CD4-positive, alpha-beta memory T cell (primary cell): ENCODE measurements at regions not wholly inside any gene's neighbourhood (a gene's known extent, or its start where the extent isn't known, plus 50 kb on each side); places are given as distances from the start of the nearest gene placed in this dataset.

Source experiments
- CTCF ChIA-PET: fragments of 350-600 bp; sonication (Branson Sonifier 250); formaldehyde crosslinking; loops from one replicate; lab custom pipeline; 2021; ENCODE audit warnings: inconsistent platforms; ENCODE audit not compliant: partially characterized antibody; lab: Charles Lee
- POLR2A ChIA-PET: fragments of 350-600 bp; sonication (Branson Sonifier 250); formaldehyde crosslinking; loops from one replicate; lab custom pipeline; 2021; ENCODE audit not compliant: partially characterized antibody; lab: Charles Lee
- DNase-seq, 5 donors: peaks; one replicate each; pipeline versions ENCODE4 v3.0.0 to v3.0.0-alpha.2; 2020 to 2022; ENCODE audit warnings: mixed read lengths in 1 of 5
- H3K27ac ChIP-seq: one replicate; pipeline ENCODE4 v1.7.0; 2013; ENCODE audit warnings: low read depth, low read length
- H3K27me3 ChIP-seq: 2 replicates; pipeline ENCODE4 v1.7.0; 2013; ENCODE audit warnings: mild to moderate bottlenecking, low read length, moderate library complexity; ENCODE audit not compliant: insufficient read depth
- H3K36me3 ChIP-seq: 2 replicates; pipeline ENCODE4 v1.7.0; 2013; ENCODE audit warnings: mild to moderate bottlenecking, low read length, moderate library complexity; ENCODE audit not compliant: insufficient read depth
- H3K4me1 ChIP-seq: 2 replicates; pipeline ENCODE4 v1.7.0; 2013; ENCODE audit warnings: mild to moderate bottlenecking, low read length, moderate library complexity; ENCODE audit not compliant: insufficient read depth
- H3K4me3 ChIP-seq, 2 donors: one replicate each; pipeline ENCODE4 v1.7.0; 2013; ENCODE audit warnings: low read length in 2 of 2, mild to moderate bottlenecking in 1 of 2
- H3K9me3 ChIP-seq, 2 donors: one replicate each; pipeline ENCODE4 v1.7.0; 2013; ENCODE audit warnings: low read length in 2 of 2, control low read depth in 1 of 2; ENCODE audit not compliant: control insufficient read depth in 1 of 2
- H3K27ac Mint-ChIP-seq, 7 donors: one replicate each; pipeline ENCODE4 v1.8.0; 2020 to 2021; ENCODE audit warnings: mixed read lengths in 7 of 7, mild to moderate bottlenecking in 6 of 7, inconsistent platforms in 3 of 7, moderate library complexity in 3 of 7
- H3K27me3 Mint-ChIP-seq, 2 donors: one replicate each; pipeline ENCODE4 v1.8.0; 2020 to 2021; ENCODE audit warnings: mixed read lengths in 2 of 2
- H3K36me3 Mint-ChIP-seq, 2 donors: one replicate each; pipeline ENCODE4 v1.8.0; 2020 to 2021; ENCODE audit warnings: mixed read lengths in 2 of 2, inconsistent platforms in 1 of 2, mild to moderate bottlenecking in 1 of 2
- H3K4me1 Mint-ChIP-seq, 4 donors: one replicate each; pipeline ENCODE4 v1.8.0; 2020 to 2021; ENCODE audit warnings: mixed read lengths in 4 of 4, mild to moderate bottlenecking in 1 of 4
- H3K4me3 Mint-ChIP-seq, 8 donors: one replicate each; pipeline ENCODE4 v1.8.0; 2020 to 2021; ENCODE audit warnings: mixed read lengths in 8 of 8, mild to moderate bottlenecking in 7 of 8, moderate library complexity in 6 of 8, inconsistent platforms in 3 of 8
- H3K9me3 Mint-ChIP-seq, 8 donors: one replicate each; pipeline ENCODE4 v1.8.0; 2020 to 2021; ENCODE audit warnings: mixed read lengths in 8 of 8, mild to moderate bottlenecking in 5 of 8, inconsistent platforms in 3 of 8, moderate library complexity in 1 of 8
- intact Hi-C: fragments of 100-400 bp; cut with micrococcal nuclease; formaldehyde crosslinking; loops from one replicate; pipeline ENCODE4 v1.15.1; 2023

DNA sequence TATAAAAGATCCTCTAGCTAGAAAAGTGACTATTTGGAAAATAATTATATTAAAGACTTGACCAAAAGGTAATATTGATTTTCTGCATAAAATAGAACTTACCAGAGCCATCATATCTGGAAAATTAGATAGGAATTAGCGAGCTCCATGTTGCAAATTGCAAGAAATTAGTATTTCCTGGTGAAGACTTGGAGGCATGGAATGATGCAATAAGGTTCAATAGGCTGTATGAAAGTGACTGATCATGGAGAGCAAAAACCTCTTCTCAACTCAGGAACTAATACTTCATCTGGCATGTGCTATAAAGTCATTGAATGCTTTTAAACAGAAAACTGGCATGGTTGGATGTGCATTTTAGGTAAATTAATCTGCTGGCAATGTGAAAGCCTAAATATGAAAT, 66.3 kb upstream of the UFM1 start:
- Mint-ChIP-seq H3K4me3 (no peak overlapping the region), H3K27me3 (no peaks in the 10 kb centered on the region), H3K27ac (no peak overlapping the region), H3K4me1 (no peaks in the 10 kb centered on the region), H3K9me3 (peaks cover 0 to 48% (median 16%) of the 10 kb centered on the region in 8 donors), H3K36me3 (no peaks in the 10 kb centered on the region)
- H3K9me3 ChIP-seq = no peaks in the 10 kb centered on the region
- POLR2A ChIA-PET = no interaction called here
- no peaks in the 10 kb centered on the region for H3K27me3 ChIP-seq
- H3K4me1 ChIP-seq = no peaks in the 10 kb centered on the region
- DNase-seq = no peak
- intact Hi-C loops = no loop called here
- CTCF ChIA-PET = no interaction called here
- no peak overlapping the region for H3K4me3 ChIP-seq
- no peak overlapping the region for H3K27ac ChIP-seq
- no peaks in the 10 kb centered on the region for H3K36me3 ChIP-seq

DNA sequence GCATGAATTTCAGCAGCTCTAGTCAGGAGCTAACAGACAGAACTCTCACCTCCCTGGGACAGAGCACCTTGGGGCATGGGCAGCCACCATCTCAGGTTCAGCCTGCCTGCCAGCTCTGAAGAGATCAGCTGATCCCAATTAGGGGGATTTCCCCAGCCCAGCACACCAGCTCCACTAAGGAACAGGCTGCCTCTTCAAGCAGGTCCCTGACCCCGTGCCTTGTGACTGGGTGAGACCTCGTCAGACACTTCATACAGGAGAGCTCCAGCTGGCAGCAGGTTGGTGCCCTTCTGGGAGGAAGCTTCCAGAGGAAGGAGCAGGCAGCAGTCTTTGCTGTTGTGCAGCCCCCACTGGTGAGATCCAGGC, 84.5 kb upstream of the UFM1 start:
- Mint-ChIP-seq H3K4me3 (no peak overlapping the region), H3K27me3 (no peaks in the 10 kb centered on the region), H3K27ac (no peak overlapping the region), H3K9me3 (peaks cover 5 to 39% (median 25%) of the 10 kb centered on the region in 8 donors), H3K36me3 (peaks cover 1 to 5% of the 10 kb centered on the region in 2 donors), H3K4me1 (no peaks in the 10 kb centered on the region)
- no peaks in the 10 kb centered on the region for H3K27me3 ChIP-seq
- H3K27ac ChIP-seq = no peak overlapping the region
- no peaks in the 10 kb centered on the region for H3K4me1 ChIP-seq
- H3K4me3 ChIP-seq = no peak overlapping the region
- H3K9me3 ChIP-seq = no peaks in the 10 kb centered on the region
- H3K36me3 ChIP-seq = no peaks in the 10 kb centered on the region
- intact Hi-C loops = no loop called here
- POLR2A ChIA-PET = no interaction called here
- DNase-seq = no peak
- CTCF ChIA-PET = no interaction called here

DNA sequence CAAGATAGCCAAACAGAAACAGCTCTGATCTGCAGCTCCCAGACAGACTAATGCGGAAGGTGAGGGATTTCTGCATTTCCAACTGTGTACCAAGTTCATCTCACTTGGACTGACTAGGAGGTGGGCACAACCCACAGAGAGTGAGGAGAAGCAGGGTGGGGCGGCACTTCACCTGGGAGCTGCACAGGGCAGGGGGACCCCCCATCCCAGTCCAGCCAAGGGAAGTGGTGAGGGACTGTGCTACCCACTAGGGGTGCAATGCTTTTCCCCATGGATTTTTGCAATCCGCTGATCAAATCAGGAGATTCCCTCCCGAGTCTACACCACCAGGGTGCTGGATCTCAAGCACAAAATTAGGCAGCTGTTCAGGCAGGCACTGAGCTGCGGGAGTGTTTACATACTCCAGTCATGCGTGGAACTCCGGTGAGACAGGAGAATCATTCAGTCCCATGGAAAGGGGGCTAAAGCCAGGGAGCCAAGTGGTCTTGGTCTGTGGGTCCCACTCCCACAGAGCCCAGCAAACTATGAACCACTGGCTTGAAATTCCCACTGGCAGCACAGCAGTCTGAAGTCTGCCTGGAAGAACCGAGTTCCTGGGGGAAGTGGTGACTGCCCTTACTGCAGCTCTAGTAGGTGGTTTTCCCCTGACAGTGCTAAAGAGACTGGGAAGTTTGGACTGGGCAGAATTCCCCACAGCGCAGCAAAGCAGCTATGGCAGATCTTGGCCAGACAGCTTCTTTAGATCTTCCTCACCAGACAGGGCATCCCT, 85.1 kb upstream of the UFM1 start:
- H3K4me3 Mint-ChIP-seq = no peak overlapping the region
- DNase-seq = no peak
- POLR2A ChIA-PET = no interaction called here

GRCh38 chr13:38262211-38262610, 87.4 kb upstream of the UFM1 start:
- CTCF ChIA-PET = no interaction called here

More for the DNA sequence above, 85.1 kb upstream of the UFM1 start:
- H3K27ac Mint-ChIP-seq = no peak overlapping the region
- no peak overlapping the region for H3K27ac ChIP-seq
- H3K36me3 Mint-ChIP-seq = peaks cover 1 to 5% of the 10 kb centered on the region in 2 donors
- no peak overlapping the region for H3K4me3 ChIP-seq
- no peaks in the 10 kb centered on the region for H3K4me1 Mint-ChIP-seq
- intact Hi-C loops = no loop called here
- H3K9me3 ChIP-seq = no peaks in the 10 kb centered on the region
- no peaks in the 10 kb centered on the region for H3K4me1 ChIP-seq
- H3K27me3 ChIP-seq = no peaks in the 10 kb centered on the region
- peaks cover 2 to 38% (median 23%) of the 10 kb centered on the region in 8 donors for H3K9me3 Mint-ChIP-seq
- H3K27me3 Mint-ChIP-seq = no peaks in the 10 kb centered on the region
- no peaks in the 10 kb centered on the region for H3K36me3 ChIP-seq
- CTCF ChIA-PET = no interaction called here

DNA sequence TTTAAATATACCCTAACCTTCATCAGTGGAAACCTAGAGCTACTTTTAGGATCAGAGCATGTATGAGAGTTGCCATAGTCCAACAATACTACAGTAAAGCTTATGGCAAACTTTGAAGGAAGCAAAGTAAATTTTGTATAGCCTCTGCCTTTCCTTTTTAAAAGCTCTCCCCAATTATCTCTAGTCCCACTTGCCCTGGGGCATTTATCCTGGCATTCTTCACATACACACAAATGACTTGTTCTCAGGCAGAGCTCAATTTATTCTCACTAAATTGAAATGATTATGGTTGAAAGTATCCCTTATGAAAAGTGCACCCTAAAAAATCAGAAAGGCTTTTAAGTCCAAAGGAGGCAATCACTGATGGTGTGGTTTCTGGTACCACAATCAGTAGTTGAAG, 94.1 kb upstream of the UFM1 start:
- no peak overlapping the region for H3K4me3 Mint-ChIP-seq
- H3K27ac Mint-ChIP-seq = no peak overlapping the region
- peaks cover 0 to 9% (median 1%) of the 10 kb centered on the region in 8 donors for H3K9me3 Mint-ChIP-seq
- Histone ChIP-seq H3K27me3 (no peaks in the 10 kb centered on the region), H3K27ac (no peak overlapping the region), H3K4me3 (no peak overlapping the region), H3K9me3 (no peaks in the 10 kb centered on the region), H3K4me1 (no peaks in the 10 kb centered on the region), H3K36me3 (no peaks in the 10 kb centered on the region)
- intact Hi-C loops = no loop called here
- ChIA-PET POLR2A (no interaction called here), CTCF (no interaction called here)
- H3K36me3 Mint-ChIP-seq = no peaks in the 10 kb centered on the region
- H3K4me1 Mint-ChIP-seq = no peaks in the 10 kb centered on the region
- DNase-seq = no peak
- no peaks in the 10 kb centered on the region for H3K27me3 Mint-ChIP-seq

More at GRCh38 chr13:38262211-38262610, 87.4 kb upstream of the UFM1 start:
- Histone ChIP-seq H3K27me3 (no peaks in the 10 kb centered on the region), H3K4me3 (no peak overlapping the region), H3K36me3 (no peaks in the 10 kb centered on the region), H3K9me3 (no peaks in the 10 kb centered on the region), H3K27ac (no peak overlapping the region), H3K4me1 (no peaks in the 10 kb centered on the region)
- no peak for DNase-seq
- no peak overlapping the region for H3K4me3 Mint-ChIP-seq
- H3K9me3 Mint-ChIP-seq = peaks cover 2 to 23% (median 10%) of the 10 kb centered on the region in 8 donors
- H3K36me3 Mint-ChIP-seq = peaks cover 1 to 5% of the 10 kb centered on the region in 2 donors
- no peaks in the 10 kb centered on the region for H3K27me3 Mint-ChIP-seq
- intact Hi-C loops = no loop called here
- no peak overlapping the region for H3K27ac Mint-ChIP-seq
- POLR2A ChIA-PET = no interaction called here
- no peaks in the 10 kb centered on the region for H3K4me1 Mint-ChIP-seq

- intact Hi-C loops = no loop called here
- no peaks in the 10 kb centered on the region for H3K27me3 ChIP-seq
- DNase-seq = no peak
- H3K9me3 ChIP-seq = no peaks in the 10 kb centered on the region
- H3K27ac ChIP-seq = no peak overlapping the region
- CTCF ChIA-PET = no interaction called here
- no peaks in the 10 kb centered on the region for H3K4me1 ChIP-seq
- Mint-ChIP-seq H3K4me1 (no peaks in the 10 kb centered on the region), H3K27ac (no peak overlapping the region), H3K9me3 (peaks cover 4 to 26% (median 7%) of the 10 kb centered on the region in 8 donors), H3K36me3 (peaks cover 0 to 2% of the 10 kb centered on the region in 2 donors), H3K27me3 (no peaks in the 10 kb centered on the region), H3K4me3 (no peak overlapping the region)
- no peaks in the 10 kb centered on the region for H3K36me3 ChIP-seq
- POLR2A ChIA-PET = no interaction called here
- no peak overlapping the region for H3K4me3 ChIP-seq
These were observed 109.8 kb upstream of the UFM1 start for GRCh38 chr13:38239874-38240273.

- H3K9me3 ChIP-seq = no peaks in the 10 kb centered on the region
- Mint-ChIP-seq H3K27ac (no peak overlapping the region), H3K4me1 (no peaks in the 10 kb centered on the region), H3K4me3 (no peak overlapping the region), H3K9me3 (peaks cover under 1 to 22% (median 7%) of the 10 kb centered on the region in 8 donors), H3K27me3 (no peaks in the 10 kb centered on the region), H3K36me3 (no peaks in the 10 kb centered on the region)
- no peaks in the 10 kb centered on the region for H3K4me1 ChIP-seq
- ChIA-PET POLR2A (no interaction called here), CTCF (no interaction called here)
- H3K4me3 ChIP-seq = no peak overlapping the region
- no peaks in the 10 kb centered on the region for H3K27me3 ChIP-seq
- H3K27ac ChIP-seq = no peak overlapping the region
- DNase-seq = no peak
- intact Hi-C loops = no loop called here
- H3K36me3 ChIP-seq = no peaks in the 10 kb centered on the region
These were observed 121.3 kb upstream of the UFM1 start for GRCh38 chr13:38228322-38228721.
